GM23338 (cell line): ENCODE measurements at regions not wholly inside any gene's neighbourhood (a gene's known extent, or its start where the extent isn't known, plus 50 kb on each side); places are given as distances from the start of the nearest gene placed in this dataset.

Source experiments
- ATAC-seq: fragments of 200-7000 bp; cut with Tn5 transposase; 3 replicates; pipeline ENCODE4 v1.9.1; 2020
- DNase-seq: peaks from one replicate; pipeline ENCODE4 v3.0.0-alpha.2; 2015; ENCODE audit warnings: low spot score
- H2AFZ ChIP-seq: fragments of 200-600 bp; sonication (generic); 2 replicates; pipeline ENCODE4 v1.8.0; 2016; ENCODE audit warnings: antibody characterized with exemption, mild to moderate bottlenecking, moderate library complexity
- H3F3A ChIP-seq: fragments of 200-600 bp; sonication (generic); replicated peaks from 2 replicates; pipeline ENCODE4 v1.8.0; 2017; ENCODE audit warnings: antibody characterized with exemption, mixed run types, low read depth
- H3K27ac ChIP-seq: fragments of 200-600 bp; sonication (generic); 2 replicates; pipeline ENCODE4 v1.6.1; 2016; ENCODE audit warnings: low read depth
- H3K27me3 ChIP-seq: fragments of 200-600 bp; sonication (generic); 2 replicates; pipeline ENCODE4 v1.8.0; 2016; ENCODE audit warnings: mild to moderate bottlenecking, mixed run types, moderate library complexity; ENCODE audit not compliant: insufficient read depth
- H3K36me3 ChIP-seq: fragments of 200-600 bp; sonication (generic); 2 replicates; pipeline ENCODE4 v1.8.0; 2016; ENCODE audit warnings: mild to moderate bottlenecking; ENCODE audit not compliant: insufficient read depth
- H3K4me1 ChIP-seq: fragments of 200-600 bp; sonication (generic); 2 replicates; pipeline ENCODE4 v1.8.0; 2016; ENCODE audit warnings: mild to moderate bottlenecking, moderate library complexity; ENCODE audit not compliant: insufficient read depth
- H3K4me2 ChIP-seq: fragments of 200-600 bp; sonication (generic); 2 replicates; pipeline ENCODE4 v1.7.1; 2017; ENCODE audit warnings: mixed run types
- H3K4me3 ChIP-seq: fragments of 200-600 bp; sonication (generic); 2 replicates; pipeline ENCODE4 v1.6.1; 2016; ENCODE audit warnings: mixed run types
- H3K79me2 ChIP-seq: fragments of 200-600 bp; sonication (generic); replicated peaks from 2 replicates; pipeline ENCODE4 v1.8.0; 2017; ENCODE audit warnings: mild to moderate bottlenecking; ENCODE audit not compliant: insufficient read depth
- H3K9me2 ChIP-seq: fragments of 200-600 bp; sonication (generic); 2 replicates; pipeline ENCODE4 v1.8.0; 2017; ENCODE audit not compliant: insufficient read depth
- H4K20me1 ChIP-seq: fragments of 200-600 bp; sonication (generic); replicated peaks from 2 replicates; pipeline ENCODE4 v1.8.0; 2017; ENCODE audit warnings: mild to moderate bottlenecking; ENCODE audit not compliant: insufficient read depth
- H3K27ac Mint-ChIP-seq: 2 replicates; pipeline ENCODE4 v1.8.0; 2020; ENCODE audit warnings: inconsistent platforms, mild to moderate bottlenecking, moderate library complexity, mixed read lengths
- H3K27me3 Mint-ChIP-seq: 3 replicates; pipeline ENCODE4 v1.8.0; 2022; ENCODE audit warnings: low read depth, mild to moderate bottlenecking, moderate library complexity, mixed read lengths, inconsistent platforms; ENCODE audit not compliant: insufficient read depth, poor library complexity
- H3K36me3 Mint-ChIP-seq: 3 replicates; pipeline ENCODE4 v1.8.0; 2021; ENCODE audit warnings: low read depth, mild to moderate bottlenecking, inconsistent platforms, moderate library complexity, mixed read lengths
- H3K4me1 Mint-ChIP-seq: 3 replicates; pipeline ENCODE4 v1.8.0; 2020; ENCODE audit warnings: mild to moderate bottlenecking, inconsistent platforms, mixed read lengths
- H3K4me3 Mint-ChIP-seq: 3 replicates; pipeline ENCODE4 v1.8.0; 2021; ENCODE audit warnings: moderate library complexity, mild to moderate bottlenecking, inconsistent platforms, mixed read lengths
- H3K9me3 Mint-ChIP-seq: 3 replicates; pipeline ENCODE4 v1.8.0; 2020; ENCODE audit warnings: moderate library complexity, mild to moderate bottlenecking, inconsistent platforms, mixed read lengths
- CREB1 ChIP-seq: fragments of 250-450 bp; sonication (Bioruptor Pico); IDR thresholded peaks from 2 replicates; pipeline ENCODE4 v1.5.0; 2020; ENCODE audit warnings: low read depth, mild to moderate bottlenecking, moderate library complexity
- CTCF ChIP-seq, 2 experiments: fragments of 200-600 bp in 1 of 2; sonication (generic) in 1 of 2; conservative IDR thresholded peaks; 2 replicates each; pipeline versions ENCODE4 v1.5.1 to v1.6.1; 2016 to 2017; ENCODE audit warnings: antibody characterized with exemption in 2 of 2, low read depth in 2 of 2, mild to moderate bottlenecking in 2 of 2, moderate library complexity in 1 of 2
- ETS1 ChIP-seq: IDR thresholded peaks from 2 replicates; pipeline ENCODE4 v1.6.1; 2016; ENCODE audit warnings: antibody characterized with exemption
- EZH2 ChIP-seq: fragments of 200-600 bp; sonication (generic); IDR thresholded peaks from one replicate; pipeline ENCODE4 v1.8.0; 2017; ENCODE audit warnings: antibody characterized with exemption, mild to moderate bottlenecking, low read depth; ENCODE audit not compliant: unreplicated experiment
- EZH2phosphoT487 ChIP-seq: fragments of 200-600 bp; sonication (generic); IDR thresholded peaks from one replicate; pipeline ENCODE4 v1.8.1; 2018; ENCODE audit warnings: antibody characterized with exemption; ENCODE audit not compliant: unreplicated experiment
- JUNB ChIP-seq: IDR thresholded peaks from one replicate; pipeline ENCODE4 v1.6.1; 2016; ENCODE audit warnings: antibody characterized with exemption; ENCODE audit not compliant: unreplicated experiment
- NANOG ChIP-seq: IDR thresholded peaks from 2 replicates; pipeline ENCODE4 v1.6.1; 2016; ENCODE audit warnings: antibody characterized with exemption, borderline replicate concordance
- POLR2AphosphoS5 ChIP-seq: IDR thresholded peaks from 2 replicates; pipeline ENCODE4 v1.6.1; 2016; ENCODE audit warnings: antibody characterized with exemption, low read depth
- STAT1 ChIP-seq: IDR thresholded peaks from one replicate; pipeline ENCODE4 v1.6.1; 2016; ENCODE audit warnings: antibody characterized with exemption; ENCODE audit not compliant: unreplicated experiment
- ZNF114 ChIP-seq: fragments of 250-450 bp; sonication (Bioruptor Pico); IDR thresholded peaks from 2 replicates; pipeline ENCODE4 v1.5.0; 2020; ENCODE audit warnings: mild to moderate bottlenecking, moderate library complexity
- ZNF331 ChIP-seq: fragments of 250-450 bp; sonication (Bioruptor Pico); IDR thresholded peaks from 2 replicates; pipeline ENCODE4 v1.5.0; 2020; ENCODE audit warnings: low read depth, mild to moderate bottlenecking, moderate library complexity
- TF ChIP-seq, protein P1 (sequence below): IDR thresholded peaks from one replicate; pipeline ENCODE4 v1.6.1; 2018; ENCODE audit warnings: antibody characterized with exemption; ENCODE audit not compliant: unreplicated experiment
- TF ChIP-seq, protein P2 (sequence below): fragments of 250-450 bp; sonication (Bioruptor Pico); IDR thresholded peaks from 2 replicates; pipeline ENCODE4 v1.5.0; 2020; ENCODE audit warnings: mild to moderate bottlenecking, moderate library complexity

DNA sequence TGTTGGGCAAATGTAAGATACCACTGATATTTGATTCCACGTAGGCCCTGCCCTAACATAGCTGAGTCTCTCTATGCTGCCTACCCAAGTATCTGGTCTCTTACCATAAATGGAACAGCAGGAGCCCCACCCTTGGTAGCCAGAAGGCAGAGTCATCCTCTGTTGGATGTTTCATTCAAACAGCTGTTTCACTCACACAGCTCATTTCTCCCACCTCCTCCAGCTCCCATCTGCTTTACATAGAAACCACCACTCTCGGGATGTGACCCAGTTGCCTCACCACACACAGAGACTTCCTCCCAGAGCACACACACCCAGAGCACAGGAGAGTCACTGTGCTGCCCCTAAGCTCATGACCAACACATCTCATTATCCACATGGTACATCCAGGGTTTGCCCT, 165.3 kb downstream of the TMEM167A start:
- Histone ChIP-seq H3K79me2 (no peaks in the 10 kb centered on the region), H3K9me2 (no peaks in the 10 kb centered on the region), H4K20me1 (no peaks in the 10 kb centered on the region), H3K4me3 (no peak overlapping the region), H3K27me3 (no peaks in the 10 kb centered on the region), H3K4me2 (no peak overlapping the region), H3F3A (no peaks in the 10 kb centered on the region), H3K4me1 (no peaks in the 10 kb centered on the region), H3K27ac (no peak overlapping the region), H3K36me3 (peaks cover 7% of the 10 kb centered on the region), H2AFZ (no peak overlapping the region)
- peaks cover 2% of the 10 kb centered on the region for H3K27me3 Mint-ChIP-seq
- ATAC-seq (no peak), DNase-seq (no peak)
- H3K36me3 Mint-ChIP-seq: peaks cover 19% of the 10 kb centered on the region
- no peak overlapping the region for H3K27ac Mint-ChIP-seq
- H3K4me1 Mint-ChIP-seq: no peaks in the 10 kb centered on the region
- TF ChIP-seq ZNF114 (CRISPR knock-in tag) (no peak), POLR2AphosphoS5 (no peak), EZH2 (no peak), EZH2phosphoT487 (no peak), CREB1 (CRISPR knock-in tag) (no peak), JUNB (no peak), STAT1 (no peak), NANOG (no peak), ZNF331 (CRISPR knock-in tag) (no peak), CTCF (conservative IDR thresholded peaks at IDR 0.05; ENCODE audit: low read depth in 2 of 2) (no peak), ETS1 (no peak)
- TF ChIP-seq, protein P1, sequence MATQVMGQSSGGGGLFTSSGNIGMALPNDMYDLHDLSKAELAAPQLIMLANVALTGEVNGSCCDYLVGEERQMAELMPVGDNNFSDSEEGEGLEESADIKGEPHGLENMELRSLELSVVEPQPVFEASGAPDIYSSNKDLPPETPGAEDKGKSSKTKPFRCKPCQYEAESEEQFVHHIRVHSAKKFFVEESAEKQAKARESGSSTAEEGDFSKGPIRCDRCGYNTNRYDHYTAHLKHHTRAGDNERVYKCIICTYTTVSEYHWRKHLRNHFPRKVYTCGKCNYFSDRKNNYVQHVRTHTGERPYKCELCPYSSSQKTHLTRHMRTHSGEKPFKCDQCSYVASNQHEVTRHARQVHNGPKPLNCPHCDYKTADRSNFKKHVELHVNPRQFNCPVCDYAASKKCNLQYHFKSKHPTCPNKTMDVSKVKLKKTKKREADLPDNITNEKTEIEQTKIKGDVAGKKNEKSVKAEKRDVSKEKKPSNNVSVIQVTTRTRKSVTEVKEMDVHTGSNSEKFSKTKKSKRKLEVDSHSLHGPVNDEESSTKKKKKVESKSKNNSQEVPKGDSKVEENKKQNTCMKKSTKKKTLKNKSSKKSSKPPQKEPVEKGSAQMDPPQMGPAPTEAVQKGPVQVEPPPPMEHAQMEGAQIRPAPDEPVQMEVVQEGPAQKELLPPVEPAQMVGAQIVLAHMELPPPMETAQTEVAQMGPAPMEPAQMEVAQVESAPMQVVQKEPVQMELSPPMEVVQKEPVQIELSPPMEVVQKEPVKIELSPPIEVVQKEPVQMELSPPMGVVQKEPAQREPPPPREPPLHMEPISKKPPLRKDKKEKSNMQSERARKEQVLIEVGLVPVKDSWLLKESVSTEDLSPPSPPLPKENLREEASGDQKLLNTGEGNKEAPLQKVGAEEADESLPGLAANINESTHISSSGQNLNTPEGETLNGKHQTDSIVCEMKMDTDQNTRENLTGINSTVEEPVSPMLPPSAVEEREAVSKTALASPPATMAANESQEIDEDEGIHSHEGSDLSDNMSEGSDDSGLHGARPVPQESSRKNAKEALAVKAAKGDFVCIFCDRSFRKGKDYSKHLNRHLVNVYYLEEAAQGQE: no peak
- TF ChIP-seq, protein P2, sequence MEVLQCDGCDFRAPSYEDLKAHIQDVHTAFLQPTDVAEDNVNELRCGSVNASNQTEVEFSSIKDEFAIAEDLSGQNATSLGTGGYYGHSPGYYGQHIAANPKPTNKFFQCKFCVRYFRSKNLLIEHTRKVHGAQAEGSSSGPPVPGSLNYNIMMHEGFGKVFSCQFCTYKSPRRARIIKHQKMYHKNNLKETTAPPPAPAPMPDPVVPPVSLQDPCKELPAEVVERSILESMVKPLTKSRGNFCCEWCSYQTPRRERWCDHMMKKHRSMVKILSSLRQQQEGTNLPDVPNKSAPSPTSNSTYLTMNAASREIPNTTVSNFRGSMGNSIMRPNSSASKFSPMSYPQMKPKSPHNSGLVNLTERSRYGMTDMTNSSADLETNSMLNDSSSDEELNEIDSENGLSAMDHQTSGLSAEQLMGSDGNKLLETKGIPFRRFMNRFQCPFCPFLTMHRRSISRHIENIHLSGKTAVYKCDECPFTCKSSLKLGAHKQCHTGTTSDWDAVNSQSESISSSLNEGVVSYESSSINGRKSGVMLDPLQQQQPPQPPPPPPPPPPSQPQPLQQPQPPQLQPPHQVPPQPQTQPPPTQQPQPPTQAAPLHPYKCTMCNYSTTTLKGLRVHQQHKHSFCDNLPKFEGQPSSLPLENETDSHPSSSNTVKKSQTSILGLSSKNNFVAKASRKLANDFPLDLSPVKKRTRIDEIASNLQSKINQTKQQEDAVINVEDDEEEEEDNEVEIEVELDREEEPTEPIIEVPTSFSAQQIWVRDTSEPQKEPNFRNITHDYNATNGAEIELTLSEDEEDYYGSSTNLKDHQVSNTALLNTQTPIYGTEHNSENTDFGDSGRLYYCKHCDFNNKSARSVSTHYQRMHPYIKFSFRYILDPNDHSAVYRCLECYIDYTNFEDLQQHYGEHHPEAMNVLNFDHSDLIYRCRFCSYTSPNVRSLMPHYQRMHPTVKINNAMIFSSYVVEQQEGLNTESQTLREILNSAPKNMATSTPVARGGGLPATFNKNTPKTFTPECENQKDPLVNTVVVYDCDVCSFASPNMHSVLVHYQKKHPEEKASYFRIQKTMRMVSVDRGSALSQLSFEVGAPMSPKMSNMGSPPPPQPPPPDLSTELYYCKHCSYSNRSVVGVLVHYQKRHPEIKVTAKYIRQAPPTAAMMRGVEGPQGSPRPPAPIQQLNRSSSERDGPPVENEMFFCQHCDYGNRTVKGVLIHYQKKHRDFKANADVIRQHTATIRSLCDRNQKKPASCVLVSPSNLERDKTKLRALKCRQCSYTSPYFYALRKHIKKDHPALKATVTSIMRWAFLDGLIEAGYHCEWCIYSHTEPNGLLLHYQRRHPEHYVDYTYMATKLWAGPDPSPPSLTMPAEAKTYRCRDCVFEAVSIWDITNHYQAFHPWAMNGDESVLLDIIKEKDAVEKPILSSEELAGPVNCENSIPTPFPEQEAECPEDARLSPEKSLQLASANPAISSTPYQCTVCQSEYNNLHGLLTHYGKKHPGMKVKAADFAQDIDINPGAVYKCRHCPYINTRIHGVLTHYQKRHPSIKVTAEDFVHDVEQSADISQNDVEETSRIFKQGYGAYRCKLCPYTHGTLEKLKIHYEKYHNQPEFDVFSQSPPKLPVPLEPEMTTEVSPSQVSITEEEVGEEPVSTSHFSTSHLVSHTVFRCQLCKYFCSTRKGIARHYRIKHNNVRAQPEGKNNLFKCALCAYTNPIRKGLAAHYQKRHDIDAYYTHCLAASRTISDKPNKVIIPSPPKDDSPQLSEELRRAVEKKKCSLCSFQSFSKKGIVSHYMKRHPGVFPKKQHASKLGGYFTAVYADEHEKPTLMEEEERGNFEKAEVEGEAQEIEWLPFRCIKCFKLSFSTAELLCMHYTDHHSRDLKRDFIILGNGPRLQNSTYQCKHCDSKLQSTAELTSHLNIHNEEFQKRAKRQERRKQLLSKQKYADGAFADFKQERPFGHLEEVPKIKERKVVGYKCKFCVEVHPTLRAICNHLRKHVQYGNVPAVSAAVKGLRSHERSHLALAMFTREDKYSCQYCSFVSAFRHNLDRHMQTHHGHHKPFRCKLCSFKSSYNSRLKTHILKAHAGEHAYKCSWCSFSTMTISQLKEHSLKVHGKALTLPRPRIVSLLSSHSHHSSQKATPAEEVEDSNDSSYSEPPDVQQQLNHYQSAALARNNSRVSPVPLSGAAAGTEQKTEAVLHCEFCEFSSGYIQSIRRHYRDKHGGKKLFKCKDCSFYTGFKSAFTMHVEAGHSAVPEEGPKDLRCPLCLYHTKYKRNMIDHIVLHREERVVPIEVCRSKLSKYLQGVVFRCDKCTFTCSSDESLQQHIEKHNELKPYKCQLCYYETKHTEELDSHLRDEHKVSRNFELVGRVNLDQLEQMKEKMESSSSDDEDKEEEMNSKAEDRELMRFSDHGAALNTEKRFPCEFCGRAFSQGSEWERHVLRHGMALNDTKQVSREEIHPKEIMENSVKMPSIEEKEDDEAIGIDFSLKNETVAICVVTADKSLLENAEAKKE (CRISPR knock-in tag): no peak
- peaks cover 23% of the 10 kb centered on the region for H3K9me3 Mint-ChIP-seq
- no peak overlapping the region for H3K4me3 Mint-ChIP-seq
